A549 (cell line): ENCODE measurements at regions not wholly inside any gene's neighbourhood (a gene's known extent, or its start where the extent isn't known, plus 50 kb on each side); places are given as distances from the start of the nearest gene placed in this dataset.

ENCODE experiments used
- ATAC-seq, 2 experiments: fragments of 200-7000 bp in 1 of 2; fragments of >200 bp in 1 of 2; cut with Nextera tagmentation in 1 of 2; cut with Tn5 transposase in 1 of 2; 3 replicates each; pipeline versions ENCODE4 v1.8.0 to v1.9.1; 2018 to 2020; ENCODE audit warnings: mild to moderate bottlenecking in 1 of 2, moderate library complexity in 1 of 2
- CTCF ChIA-PET: fragments of 300-600 bp; sonication (Branson Sonifier 250); formaldehyde crosslinking; extraction: SDS; loops from one replicate; lab custom pipeline; 2021; ENCODE audit warnings: antibody characterized with exemption, inconsistent platforms; lab: Yijun Ruan, JAX
- POLR2A ChIA-PET: fragments of 350-600 bp; formaldehyde crosslinking; extraction: SDS; loops from one replicate; lab custom pipeline; 2021; ENCODE audit warnings: antibody characterized with exemption, inconsistent platforms; lab: Yijun Ruan, JAX
- DNase-seq, 2 experiments: peaks; one replicate each; pipeline versions ENCODE4 v3.0.0 to v3.0.0-alpha.2; 2011 to 2016; ENCODE audit warnings: low read depth in 1 of 2, low spot score in 1 of 2
- FAIRE-seq: peaks from 2 replicates; lab custom pipeline; 2011; peaks lifted over from hg19 to GRCh38; lab: Jason Lieb, UNC
- H3K27ac ChIP-seq, 2 experiments: fragments of >200 bp; sonication (Bioruptor Twin); formaldehyde crosslinking; 3 replicates each; pipeline ENCODE4 v1.5.1; 2016 to 2017
- H3K4me1 ChIP-seq: fragments of >200 bp; sonication (Bioruptor Twin); formaldehyde crosslinking; 3 replicates; pipeline ENCODE4 v1.6.1; 2016
- H3K4me2 ChIP-seq: fragments of >200 bp; sonication (Bioruptor Twin); formaldehyde crosslinking; 3 replicates; pipeline ENCODE4 v1.6.1; 2016
- H3K4me3 ChIP-seq: fragments of >200 bp; sonication (Bioruptor Twin); formaldehyde crosslinking; 3 replicates; pipeline ENCODE4 v1.5.1; 2016
- H3K9me3 ChIP-seq: fragments of >200 bp; sonication (Bioruptor Twin); formaldehyde crosslinking; 3 replicates; pipeline ENCODE4 v1.6.1; 2016
- ATOH8 ChIP-seq: fragments of 250-450 bp; sonication (Bioruptor Pico); IDR thresholded peaks from 2 replicates; pipeline ENCODE4 v1.5.0; 2020; ENCODE audit warnings: low read depth, mild to moderate bottlenecking, moderate library complexity
- CHD2 ChIP-seq: fragments of 150-350 bp; IDR thresholded peaks from 2 replicates; pipeline ENCODE4 v1.6.1; 2014; ENCODE audit warnings: low read length; ENCODE audit not compliant: partially characterized antibody
- CHD4 ChIP-seq: fragments of 200-600 bp; sonication (generic); IDR thresholded peaks from 2 replicates; pipeline ENCODE4 v1.6.1; 2016; ENCODE audit warnings: antibody characterized with exemption, mild to moderate bottlenecking, borderline replicate concordance
- E2F6 ChIP-seq: IDR thresholded peaks from 2 replicates; pipeline ENCODE4 v1.6.1; 2012; ENCODE audit warnings: low read depth, borderline replicate concordance
- EHMT2 ChIP-seq: fragments of 200-600 bp; sonication (generic); IDR thresholded peaks from 2 replicates; pipeline ENCODE4 v1.6.1; 2016; ENCODE audit warnings: antibody characterized with exemption, low read depth, mild to moderate bottlenecking, moderate library complexity
- ELK1 ChIP-seq: fragments of 150-350 bp; IDR thresholded peaks from 2 replicates; pipeline ENCODE4 v1.6.1; 2014; ENCODE audit warnings: low read depth, mild to moderate bottlenecking, low read length
- EP300 ChIP-seq, 2 experiments: fragments of >200 bp; sonication (Bioruptor Twin); formaldehyde crosslinking; IDR thresholded peaks; 2 replicates in 1 of 2; 3 replicates in 1 of 2; pipeline ENCODE4 v1.6.1; 2016 to 2017
- FOSB ChIP-seq: fragments of 250-450 bp; sonication (Bioruptor Pico); IDR thresholded peaks from 2 replicates; pipeline ENCODE4 v1.5.0; 2020; ENCODE audit warnings: mild to moderate bottlenecking, moderate library complexity
- FOXS1 ChIP-seq: fragments of 250-450 bp; sonication (Bioruptor Pico); IDR thresholded peaks from 2 replicates; pipeline ENCODE4 v1.5.0; 2020; ENCODE audit warnings: mild to moderate bottlenecking, moderate library complexity
- HEYL ChIP-seq: fragments of 250-450 bp; sonication (Bioruptor Pico); IDR thresholded peaks from 2 replicates; pipeline ENCODE4 v1.8.0; 2021; ENCODE audit warnings: mild to moderate bottlenecking, moderate library complexity
- HOXA7 ChIP-seq: fragments of 250-450 bp; sonication (Bioruptor Pico); IDR thresholded peaks from 2 replicates; pipeline ENCODE4 v1.5.0; 2020; ENCODE audit warnings: mild to moderate bottlenecking, moderate library complexity
- HOXB13 ChIP-seq: fragments of 250-450 bp; sonication (Bioruptor Pico); IDR thresholded peaks from 2 replicates; pipeline ENCODE4 v1.5.0; 2020; ENCODE audit warnings: low read depth, mild to moderate bottlenecking, moderate library complexity
- JUNB ChIP-seq: fragments of >200 bp; sonication (Bioruptor Twin); formaldehyde crosslinking; IDR thresholded peaks from 2 replicates; pipeline ENCODE4 v1.6.1; 2016
- MYC ChIP-seq: IDR thresholded peaks from 2 replicates; pipeline ENCODE4 v1.6.1; 2012; ENCODE audit warnings: mild to moderate bottlenecking, inconsistent platforms, low read length, improper control_type of control experiment, borderline replicate concordance
- NFE2L2 ChIP-seq: fragments of 150-350 bp; conservative IDR thresholded peaks from 2 replicates; pipeline ENCODE4 v1.6.1; 2014; ENCODE audit warnings: low read length
- NR3C1 ChIP-seq: fragments of >200 bp; sonication (Bioruptor Twin); formaldehyde crosslinking; IDR thresholded peaks from 3 replicates; pipeline ENCODE4 v1.6.1; 2017
- PHF8 ChIP-seq: fragments of 200-600 bp; sonication (generic); IDR thresholded peaks from 2 replicates; pipeline ENCODE4 v1.6.1; 2016; ENCODE audit warnings: low read depth, mild to moderate bottlenecking, antibody characterized with exemption, moderate library complexity, borderline replicate concordance
- POLR2A ChIP-seq: IDR thresholded peaks from 2 replicates; pipeline ENCODE4 v1.6.1; 2012; ENCODE audit warnings: mild to moderate bottlenecking, low read length
- POLR2AphosphoS2 ChIP-seq: conservative IDR thresholded peaks from 2 replicates; pipeline ENCODE4 v1.6.1; 2012; ENCODE audit warnings: low read length, improper control_type of control experiment, inconsistent platforms
- RAD21 ChIP-seq, 2 experiments: fragments of >200 bp in 1 of 2; sonication (Bioruptor Twin) in 1 of 2; formaldehyde crosslinking in 1 of 2; IDR thresholded peaks in 1 of 2; conservative IDR thresholded peaks in 1 of 2; 2 replicates in 1 of 2; 3 replicates in 1 of 2; pipeline ENCODE4 v1.6.1; 2012 to 2018; ENCODE audit warnings: inconsistent platforms in 1 of 2
- RCOR1 ChIP-seq: fragments of 150-350 bp; IDR thresholded peaks from 2 replicates; pipeline ENCODE4 v1.6.1; 2014; ENCODE audit warnings: antibody characterized with exemption, low read length, low read depth
- RFX5 ChIP-seq: fragments of 450-650 bp; IDR thresholded peaks from 2 replicates; pipeline ENCODE4 v1.7.1; 2014; ENCODE audit warnings: antibody characterized with exemption, mild to moderate bottlenecking, moderate library complexity
- TFCP2L1 ChIP-seq: fragments of 250-450 bp; sonication (Bioruptor Pico); IDR thresholded peaks from 2 replicates; pipeline ENCODE4 v1.5.0; 2021; ENCODE audit warnings: mild to moderate bottlenecking
- TP53 ChIP-seq: fragments of 250-450 bp; sonication (Bioruptor Pico); IDR thresholded peaks from 2 replicates; pipeline ENCODE4 v1.5.0; 2021; ENCODE audit warnings: mild to moderate bottlenecking, moderate library complexity
- WGBS: methylation state at CpG from one replicate; pipeline ENCODE4 v1.1.6; 2017; ENCODE audit errors: missing lambda C conversion rate; 5-methylcytosine and 5-hydroxymethylcytosine counted together
- TF ChIP-seq, protein P1 (sequence below): IDR thresholded peaks from 2 replicates; pipeline ENCODE4 v1.6.1; 2012
- TF ChIP-seq, protein P2 (sequence below): fragments of >200 bp; sonication (Bioruptor Twin); formaldehyde crosslinking; IDR thresholded peaks from 3 replicates; pipeline ENCODE4 v1.6.1; 2016
- TF ChIP-seq, protein P3 (sequence below): fragments of >200 bp; sonication (Bioruptor Twin); formaldehyde crosslinking; IDR thresholded peaks from 3 replicates; pipeline ENCODE4 v1.5.1; 2016

- 54% methylated on average over 6 of the region's 6 CpGs for WGBS
- no peak for ATAC-seq
- DNase-seq: no peak
- ChIA-PET POLR2A (no interaction called here), CTCF (no interaction called here)
- H3K4me3 ChIP-seq: no peak overlapping the region
- no peaks in the 10 kb centered on the region for H3K9me3 ChIP-seq
- TF ChIP-seq NFE2L2: no peak
- TF ChIP-seq NR3C1: no peak
- TF ChIP-seq PHF8: no peak
- TF ChIP-seq HEYL (CRISPR knock-in tag): no peak
- no peak for TF ChIP-seq HOXB13
- no peak for TF ChIP-seq EHMT2
- no peak for TF ChIP-seq ATOH8 (CRISPR knock-in tag)
- FAIRE-seq: no peak
- H3K4me1 ChIP-seq: no peaks in the 10 kb centered on the region
- no peak overlapping the region for H3K4me2 ChIP-seq
- H3K27ac ChIP-seq: no peak overlapping the region
Observed at GRCh38 chr22:48077699-48078098, 1315.2 kb downstream of the TBC1D22A start.

DNA sequence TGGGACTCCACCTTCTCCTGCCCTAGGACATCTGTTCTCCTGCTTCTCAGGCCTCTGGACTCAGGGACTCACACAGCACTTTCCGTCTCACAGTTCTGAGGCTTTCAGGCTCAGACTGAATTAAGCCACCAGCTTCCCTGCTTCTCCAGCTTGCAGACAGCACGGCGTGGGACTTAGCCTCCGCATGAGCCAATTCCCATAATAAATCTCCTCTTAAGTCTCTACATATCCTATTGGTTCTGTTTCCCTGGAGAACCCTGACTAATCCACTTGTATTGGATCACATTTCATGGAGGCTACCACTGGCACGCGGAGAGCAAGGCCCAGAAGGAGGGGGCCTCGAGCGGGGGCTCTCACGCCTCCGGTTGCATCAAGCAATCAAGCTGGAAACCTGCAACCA lies 1313.6 kb downstream of the TBC1D22A start:
- H3K4me1 ChIP-seq: no peaks in the 10 kb centered on the region
- POLR2A ChIA-PET: no interaction called here
- H3K4me2 ChIP-seq: no peak overlapping the region
- CTCF ChIA-PET: no interaction called here
- TF ChIP-seq FOSB (CRISPR knock-in tag): no peak
- TF ChIP-seq JUNB: no peak
- TF ChIP-seq EP300 (IDR thresholded peaks at IDR 0.05): no peak
- TF ChIP-seq RFX5: no peak
- TF ChIP-seq POLR2A: no peak
- no peak for TF ChIP-seq TP53 (CRISPR knock-in tag)
- no peak for TF ChIP-seq ELK1
- no peak for TF ChIP-seq HOXA7 (CRISPR knock-in tag)
- no peak for TF ChIP-seq FOXS1 (CRISPR knock-in tag)
- no peak for TF ChIP-seq POLR2AphosphoS2
- TF ChIP-seq, protein P1, sequence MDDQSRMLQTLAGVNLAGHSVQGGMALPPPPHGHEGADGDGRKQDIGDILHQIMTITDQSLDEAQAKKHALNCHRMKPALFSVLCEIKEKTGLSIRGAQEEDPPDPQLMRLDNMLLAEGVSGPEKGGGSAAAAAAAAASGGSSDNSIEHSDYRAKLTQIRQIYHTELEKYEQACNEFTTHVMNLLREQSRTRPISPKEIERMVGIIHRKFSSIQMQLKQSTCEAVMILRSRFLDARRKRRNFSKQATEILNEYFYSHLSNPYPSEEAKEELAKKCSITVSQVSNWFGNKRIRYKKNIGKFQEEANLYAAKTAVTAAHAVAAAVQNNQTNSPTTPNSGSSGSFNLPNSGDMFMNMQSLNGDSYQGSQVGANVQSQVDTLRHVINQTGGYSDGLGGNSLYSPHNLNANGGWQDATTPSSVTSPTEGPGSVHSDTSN: no peak
- no peak for TF ChIP-seq PHF8
- TF ChIP-seq CHD2: no peak
- TF ChIP-seq E2F6: no peak
- TF ChIP-seq ATOH8 (CRISPR knock-in tag): no peak
- TF ChIP-seq RAD21 (conservative IDR thresholded peaks at IDR 0.05 in 1 of 2, IDR thresholded peaks at IDR 0.05 in 1 of 2): no peak
- no peak for TF ChIP-seq MYC
- no peak overlapping the region for H3K27ac ChIP-seq
- no peak overlapping the region for H3K4me3 ChIP-seq
- ATAC-seq: no peak
- 85% methylated on average over 10 of the region's 10 CpGs for WGBS
- no peak for DNase-seq
- no peaks in the 10 kb centered on the region for H3K9me3 ChIP-seq
- FAIRE-seq: no peak

DNA sequence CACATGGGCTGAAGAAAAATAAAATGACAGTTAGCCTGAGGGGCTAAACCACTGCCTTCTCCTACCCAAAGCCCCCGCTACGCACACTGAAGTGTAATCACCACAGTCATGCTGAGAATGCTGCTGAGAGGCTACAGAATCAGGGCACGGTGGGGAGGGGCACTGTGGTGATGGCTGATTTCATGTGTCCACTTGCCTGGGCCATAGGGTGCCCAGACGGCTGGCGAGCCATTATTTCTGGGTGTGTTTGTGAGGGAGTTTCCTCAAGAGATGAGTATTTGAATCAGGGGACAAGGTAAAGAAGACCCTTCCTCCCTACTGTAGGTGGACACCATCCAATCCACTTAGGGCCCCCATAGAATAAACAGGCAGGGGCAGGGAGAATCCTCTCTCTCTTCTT lies 1313.2 kb downstream of the TBC1D22A start:
- Histone ChIP-seq H3K4me3 (no peak overlapping the region), H3K27ac (no peak overlapping the region), H3K4me1 (no peaks in the 10 kb centered on the region), H3K4me2 (no peak overlapping the region), H3K9me3 (no peaks in the 10 kb centered on the region)
- no peak for DNase-seq
- WGBS: 83% methylated on average over 4 of the region's 5 CpGs
- CTCF ChIA-PET: no interaction called here
- no peak for ATAC-seq
- TF ChIP-seq, protein P2, sequence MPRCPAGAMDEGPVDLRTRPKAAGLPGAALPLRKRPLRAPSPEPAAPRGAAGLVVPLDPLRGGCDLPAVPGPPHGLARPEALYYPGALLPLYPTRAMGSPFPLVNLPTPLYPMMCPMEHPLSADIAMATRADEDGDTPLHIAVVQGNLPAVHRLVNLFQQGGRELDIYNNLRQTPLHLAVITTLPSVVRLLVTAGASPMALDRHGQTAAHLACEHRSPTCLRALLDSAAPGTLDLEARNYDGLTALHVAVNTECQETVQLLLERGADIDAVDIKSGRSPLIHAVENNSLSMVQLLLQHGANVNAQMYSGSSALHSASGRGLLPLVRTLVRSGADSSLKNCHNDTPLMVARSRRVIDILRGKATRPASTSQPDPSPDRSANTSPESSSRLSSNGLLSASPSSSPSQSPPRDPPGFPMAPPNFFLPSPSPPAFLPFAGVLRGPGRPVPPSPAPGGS: no peak
- TF ChIP-seq TFCP2L1 (no peak), CHD4 (no peak), FOSB (CRISPR knock-in tag) (no peak), PHF8 (no peak), RCOR1 (no peak)
- TF ChIP-seq, protein P3, sequence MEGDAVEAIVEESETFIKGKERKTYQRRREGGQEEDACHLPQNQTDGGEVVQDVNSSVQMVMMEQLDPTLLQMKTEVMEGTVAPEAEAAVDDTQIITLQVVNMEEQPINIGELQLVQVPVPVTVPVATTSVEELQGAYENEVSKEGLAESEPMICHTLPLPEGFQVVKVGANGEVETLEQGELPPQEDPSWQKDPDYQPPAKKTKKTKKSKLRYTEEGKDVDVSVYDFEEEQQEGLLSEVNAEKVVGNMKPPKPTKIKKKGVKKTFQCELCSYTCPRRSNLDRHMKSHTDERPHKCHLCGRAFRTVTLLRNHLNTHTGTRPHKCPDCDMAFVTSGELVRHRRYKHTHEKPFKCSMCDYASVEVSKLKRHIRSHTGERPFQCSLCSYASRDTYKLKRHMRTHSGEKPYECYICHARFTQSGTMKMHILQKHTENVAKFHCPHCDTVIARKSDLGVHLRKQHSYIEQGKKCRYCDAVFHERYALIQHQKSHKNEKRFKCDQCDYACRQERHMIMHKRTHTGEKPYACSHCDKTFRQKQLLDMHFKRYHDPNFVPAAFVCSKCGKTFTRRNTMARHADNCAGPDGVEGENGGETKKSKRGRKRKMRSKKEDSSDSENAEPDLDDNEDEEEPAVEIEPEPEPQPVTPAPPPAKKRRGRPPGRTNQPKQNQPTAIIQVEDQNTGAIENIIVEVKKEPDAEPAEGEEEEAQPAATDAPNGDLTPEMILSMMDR: no peak
- no peak for FAIRE-seq
- POLR2A ChIA-PET: no interaction called here
